Endothelial cell of umbilical vein (primary cell): ENCODE measurements at regions not wholly inside any gene's neighbourhood (a gene's known extent, or its start where the extent isn't known, plus 50 kb on each side); places are given as distances from the start of the nearest gene placed in this dataset.

ENCODE experiments used
- EZH2 ChIP-seq: IDR thresholded peaks from 2 replicates; pipeline ENCODE4 v1.6.1; 2012; ENCODE audit warnings: borderline replicate concordance, low read depth, mild to moderate bottlenecking, moderate library complexity, low read length, inconsistent platforms; ENCODE audit not compliant: severe bottlenecking
- JUN ChIP-seq: IDR thresholded peaks from 2 replicates; pipeline ENCODE4 v1.6.1; 2011; ENCODE audit warnings: borderline replicate concordance, low read depth; ENCODE audit not compliant: insufficient read length, insufficient read depth
- MYC ChIP-seq: IDR thresholded peaks from one replicate; pipeline ENCODE4 v1.6.1; 2011; ENCODE audit warnings: mild to moderate bottlenecking, low read depth, low read length
- POLR2A ChIP-seq: IDR thresholded peaks from 2 replicates; pipeline ENCODE4 v1.6.1; 2012; ENCODE audit warnings: low read depth, mild to moderate bottlenecking, control low read depth, low read length
- POLR2AphosphoS5 ChIP-seq: IDR thresholded peaks from 2 replicates; pipeline ENCODE4 v1.6.1; 2012; ENCODE audit warnings: low read depth, mild to moderate bottlenecking, control low read depth, low read length, moderate library complexity; ENCODE audit not compliant: insufficient read depth
- TF ChIP-seq, protein P1 (sequence below), 2 donors: IDR thresholded peaks; 1 replicate in 1 of 2; 2 replicates in 1 of 2; pipeline ENCODE4 v1.5.1; 2011; ENCODE audit warnings: low read length in 2 of 2, mild to moderate bottlenecking in 2 of 2, moderate library complexity in 2 of 2, control low read depth in 1 of 2, inconsistent platforms in 1 of 2, low read depth in 1 of 2; ENCODE audit not compliant: insufficient read depth in 1 of 2; ENCODE audit errors: extremely low read depth in 1 of 2
- TF ChIP-seq, protein P2 (sequence below): IDR thresholded peaks from 2 replicates; pipeline ENCODE4 v1.6.1; 2011; ENCODE audit not compliant: insufficient read depth, insufficient read length

DNA sequence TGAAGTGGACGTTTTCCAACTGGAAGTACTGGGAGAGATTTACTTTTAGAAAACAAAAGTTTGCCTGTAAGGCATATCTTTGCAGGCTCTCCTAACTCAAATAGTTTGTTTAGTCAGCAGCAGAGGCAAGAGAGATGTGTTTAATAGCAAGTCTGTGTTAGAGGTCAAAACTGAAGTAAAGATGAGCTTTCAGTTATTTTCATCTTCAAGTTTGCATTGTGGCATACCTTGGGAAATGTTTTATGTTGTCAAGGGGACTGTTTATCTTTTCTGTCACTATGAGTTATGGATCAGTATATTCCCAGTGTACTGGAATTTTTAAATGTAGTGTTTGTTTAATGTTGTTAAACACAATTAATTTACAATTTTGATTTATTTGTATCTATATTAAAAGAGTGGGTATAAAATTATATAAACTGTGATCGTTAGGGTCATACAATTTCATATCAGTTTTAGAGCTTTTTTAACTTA lies 169.7 kb upstream of the PPP1R3A start:
- TF ChIP-seq POLR2A (no peak), POLR2AphosphoS5 (no peak), JUN (no peak), MYC (no peak), EZH2 (no peak)
- TF ChIP-seq, protein P1, sequence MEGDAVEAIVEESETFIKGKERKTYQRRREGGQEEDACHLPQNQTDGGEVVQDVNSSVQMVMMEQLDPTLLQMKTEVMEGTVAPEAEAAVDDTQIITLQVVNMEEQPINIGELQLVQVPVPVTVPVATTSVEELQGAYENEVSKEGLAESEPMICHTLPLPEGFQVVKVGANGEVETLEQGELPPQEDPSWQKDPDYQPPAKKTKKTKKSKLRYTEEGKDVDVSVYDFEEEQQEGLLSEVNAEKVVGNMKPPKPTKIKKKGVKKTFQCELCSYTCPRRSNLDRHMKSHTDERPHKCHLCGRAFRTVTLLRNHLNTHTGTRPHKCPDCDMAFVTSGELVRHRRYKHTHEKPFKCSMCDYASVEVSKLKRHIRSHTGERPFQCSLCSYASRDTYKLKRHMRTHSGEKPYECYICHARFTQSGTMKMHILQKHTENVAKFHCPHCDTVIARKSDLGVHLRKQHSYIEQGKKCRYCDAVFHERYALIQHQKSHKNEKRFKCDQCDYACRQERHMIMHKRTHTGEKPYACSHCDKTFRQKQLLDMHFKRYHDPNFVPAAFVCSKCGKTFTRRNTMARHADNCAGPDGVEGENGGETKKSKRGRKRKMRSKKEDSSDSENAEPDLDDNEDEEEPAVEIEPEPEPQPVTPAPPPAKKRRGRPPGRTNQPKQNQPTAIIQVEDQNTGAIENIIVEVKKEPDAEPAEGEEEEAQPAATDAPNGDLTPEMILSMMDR (IDR thresholded peaks at IDR 0.05; ENCODE audit: extremely low read depth in 1 of 2, insufficient read depth in 1 of 2, low read depth in 1 of 2, low read length in 2 of 2) = no peak
- TF ChIP-seq, protein P2, sequence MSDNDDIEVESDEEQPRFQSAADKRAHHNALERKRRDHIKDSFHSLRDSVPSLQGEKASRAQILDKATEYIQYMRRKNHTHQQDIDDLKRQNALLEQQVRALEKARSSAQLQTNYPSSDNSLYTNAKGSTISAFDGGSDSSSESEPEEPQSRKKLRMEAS = no peak
